ENCODE measurements at regions not wholly inside any gene's neighbourhood (a gene's known extent, or its start where the extent isn't known, plus 50 kb on each side); places are given as distances from the start of the nearest gene placed in this dataset.
A peak's percentile ranks its signal among the peaks of the same experiment; 100 is the strongest.

GRCh38 chrX:124223524-124223923 lies 108.9 kb upstream of the TEX13D start:
- no peaks in the 10 kb centered on the region for H3K27me3 ChIP-seq (ENCODE audit: insufficient read depth, low read length)
- H3K4me1 ChIP-seq (ENCODE audit: insufficient read depth, low read length), result peaks cover 23% of the 10 kb centered on the region
- H3K4me3 ChIP-seq (ENCODE audit: low read length), result peak overlapping the region; percentile 21
- peak overlapping the region; percentile 51 for H2AFZ ChIP-seq (ENCODE audit: low read depth, low read length)
- H3K9me3 ChIP-seq (ENCODE audit: low read length), result no peaks in the 10 kb centered on the region
- no peaks in the 10 kb centered on the region for H3K36me3 ChIP-seq (ENCODE audit: insufficient read depth, low read length)

GRCh38 chrX:124224528-124224927 lies 107.9 kb upstream of the TEX13D start:
- Histone ChIP-seq H3K4me3 (ENCODE audit: low read length) (no peak overlapping the region), H3K9me3 (ENCODE audit: low read length) (no peaks in the 10 kb centered on the region), H2AFZ (ENCODE audit: low read depth, low read length) (no peak overlapping the region), H3K36me3 (ENCODE audit: insufficient read depth, low read length) (no peaks in the 10 kb centered on the region), H3K4me1 (ENCODE audit: insufficient read depth, low read length) (peaks cover 14% of the 10 kb centered on the region), H3K27me3 (ENCODE audit: insufficient read depth, low read length) (no peaks in the 10 kb centered on the region)

- H3K9me3 ChIP-seq (ENCODE audit: low read length), result no peaks in the 10 kb centered on the region
- H3K4me3 ChIP-seq (ENCODE audit: low read length), result no peak overlapping the region
- no peak overlapping the region for H2AFZ ChIP-seq (ENCODE audit: low read depth, low read length)
- peaks cover 26% of the 10 kb centered on the region for H3K4me1 ChIP-seq (ENCODE audit: insufficient read depth, low read length)
- H3K36me3 ChIP-seq (ENCODE audit: insufficient read depth, low read length), result no peaks in the 10 kb centered on the region
- no peaks in the 10 kb centered on the region for H3K27me3 ChIP-seq (ENCODE audit: insufficient read depth, low read length)
These were observed 106.3 kb upstream of the TEX13D start for GRCh38 chrX:124226129-124226528.

GRCh38 chrX:124228849-124229248 lies 103.6 kb upstream of the TEX13D start:
- no peaks in the 10 kb centered on the region for H3K36me3 ChIP-seq (ENCODE audit: insufficient read depth, low read length)
- no peaks in the 10 kb centered on the region for H3K9me3 ChIP-seq (ENCODE audit: low read length)
- H3K4me1 ChIP-seq (ENCODE audit: insufficient read depth, low read length), result peaks cover 31% of the 10 kb centered on the region
- H3K27me3 ChIP-seq (ENCODE audit: insufficient read depth, low read length), result no peaks in the 10 kb centered on the region
- no peak overlapping the region for H2AFZ ChIP-seq (ENCODE audit: low read depth, low read length)
- H3K4me3 ChIP-seq (ENCODE audit: low read length), result no peak overlapping the region

GRCh38 chrX:124229374-124229773 lies 103.1 kb upstream of the TEX13D start:
- no peaks in the 10 kb centered on the region for H3K9me3 ChIP-seq (ENCODE audit: low read length)
- H2AFZ ChIP-seq (ENCODE audit: low read depth, low read length), result no peak overlapping the region
- peaks cover 29% of the 10 kb centered on the region for H3K4me1 ChIP-seq (ENCODE audit: insufficient read depth, low read length)
- H3K36me3 ChIP-seq (ENCODE audit: insufficient read depth, low read length), result no peaks in the 10 kb centered on the region
- H3K27me3 ChIP-seq (ENCODE audit: insufficient read depth, low read length), result no peaks in the 10 kb centered on the region
- H3K4me3 ChIP-seq (ENCODE audit: low read length), result no peak overlapping the region

GRCh38 chrX:124230655-124231450 lies 101.6 kb upstream of the TEX13D start:
- no peak overlapping the region for H2AFZ ChIP-seq (ENCODE audit: low read depth, low read length)
- peaks cover 29% of the 10 kb centered on the region for H3K4me1 ChIP-seq (ENCODE audit: insufficient read depth, low read length)
- H3K9me3 ChIP-seq (ENCODE audit: low read length), result no peaks in the 10 kb centered on the region
- no peaks in the 10 kb centered on the region for H3K27me3 ChIP-seq (ENCODE audit: insufficient read depth, low read length)
- no peaks in the 10 kb centered on the region for H3K36me3 ChIP-seq (ENCODE audit: insufficient read depth, low read length)
- H3K4me3 ChIP-seq (ENCODE audit: low read length), result no peak overlapping the region

- H3K4me1 ChIP-seq (ENCODE audit: insufficient read depth, low read length), result peaks cover 29% of the 10 kb centered on the region
- no peak overlapping the region for H2AFZ ChIP-seq (ENCODE audit: low read depth, low read length)
- no peaks in the 10 kb centered on the region for H3K36me3 ChIP-seq (ENCODE audit: insufficient read depth, low read length)
- H3K4me3 ChIP-seq (ENCODE audit: low read length), result no peak overlapping the region
- H3K27me3 ChIP-seq (ENCODE audit: insufficient read depth, low read length), result no peaks in the 10 kb centered on the region
- H3K9me3 ChIP-seq (ENCODE audit: low read length), result no peaks in the 10 kb centered on the region
These were observed 101.1 kb upstream of the TEX13D start for GRCh38 chrX:124231451-124231759.

GRCh38 chrX:124232523-124233201 lies 99.8 kb upstream of the TEX13D start:
- peaks cover 29% of the 10 kb centered on the region for H3K4me1 ChIP-seq (ENCODE audit: insufficient read depth, low read length)
- no peak overlapping the region for H2AFZ ChIP-seq (ENCODE audit: low read depth, low read length)
- no peak overlapping the region for H3K4me3 ChIP-seq (ENCODE audit: low read length)
- no peaks in the 10 kb centered on the region for H3K36me3 ChIP-seq (ENCODE audit: insufficient read depth, low read length)
- no peaks in the 10 kb centered on the region for H3K9me3 ChIP-seq (ENCODE audit: low read length)
- no peaks in the 10 kb centered on the region for H3K27me3 ChIP-seq (ENCODE audit: insufficient read depth, low read length)

GRCh38 chrX:124234348-124234747 lies 98.1 kb upstream of the TEX13D start:
- H3K4me1 ChIP-seq (ENCODE audit: insufficient read depth, low read length), result peaks cover 29% of the 10 kb centered on the region
- no peaks in the 10 kb centered on the region for H3K36me3 ChIP-seq (ENCODE audit: insufficient read depth, low read length)
- no peaks in the 10 kb centered on the region for H3K9me3 ChIP-seq (ENCODE audit: low read length)
- no peak overlapping the region for H2AFZ ChIP-seq (ENCODE audit: low read depth, low read length)
- no peak overlapping the region for H3K4me3 ChIP-seq (ENCODE audit: low read length)
- no peaks in the 10 kb centered on the region for H3K27me3 ChIP-seq (ENCODE audit: insufficient read depth, low read length)

GRCh38 chrX:124238268-124238667 lies 94.2 kb upstream of the TEX13D start:
- Histone ChIP-seq H2AFZ (ENCODE audit: low read depth, low read length) (no peak overlapping the region), H3K9me3 (ENCODE audit: low read length) (no peaks in the 10 kb centered on the region), H3K4me1 (ENCODE audit: insufficient read depth, low read length) (no peaks in the 10 kb centered on the region), H3K4me3 (ENCODE audit: low read length) (no peak overlapping the region), H3K36me3 (ENCODE audit: insufficient read depth, low read length) (no peaks in the 10 kb centered on the region), H3K27me3 (ENCODE audit: insufficient read depth, low read length) (no peaks in the 10 kb centered on the region)

GRCh38 chrX:124239324-124239723 lies 93.1 kb upstream of the TEX13D start:
- no peak overlapping the region for H3K4me3 ChIP-seq (ENCODE audit: low read length)
- no peaks in the 10 kb centered on the region for H3K36me3 ChIP-seq (ENCODE audit: insufficient read depth, low read length)
- H2AFZ ChIP-seq (ENCODE audit: low read depth, low read length), result no peak overlapping the region
- H3K9me3 ChIP-seq (ENCODE audit: low read length), result no peaks in the 10 kb centered on the region
- no peaks in the 10 kb centered on the region for H3K27me3 ChIP-seq (ENCODE audit: insufficient read depth, low read length)
- H3K4me1 ChIP-seq (ENCODE audit: insufficient read depth, low read length), result no peaks in the 10 kb centered on the region

GRCh38 chrX:124239911-124240310 lies 92.5 kb upstream of the TEX13D start:
- H2AFZ ChIP-seq (ENCODE audit: low read depth, low read length), result no peak overlapping the region
- H3K36me3 ChIP-seq (ENCODE audit: insufficient read depth, low read length), result no peaks in the 10 kb centered on the region
- no peaks in the 10 kb centered on the region for H3K27me3 ChIP-seq (ENCODE audit: insufficient read depth, low read length)
- no peaks in the 10 kb centered on the region for H3K4me1 ChIP-seq (ENCODE audit: insufficient read depth, low read length)
- no peaks in the 10 kb centered on the region for H3K9me3 ChIP-seq (ENCODE audit: low read length)
- H3K4me3 ChIP-seq (ENCODE audit: low read length), result no peak overlapping the region

- no peak overlapping the region for H3K4me3 ChIP-seq (ENCODE audit: low read length)
- no peaks in the 10 kb centered on the region for H3K36me3 ChIP-seq (ENCODE audit: insufficient read depth, low read length)
- no peaks in the 10 kb centered on the region for H3K9me3 ChIP-seq (ENCODE audit: low read length)
- H3K27me3 ChIP-seq (ENCODE audit: insufficient read depth, low read length), result no peaks in the 10 kb centered on the region
- H2AFZ ChIP-seq (ENCODE audit: low read depth, low read length), result no peak overlapping the region
- no peaks in the 10 kb centered on the region for H3K4me1 ChIP-seq (ENCODE audit: insufficient read depth, low read length)
These were observed 92.0 kb upstream of the TEX13D start for GRCh38 chrX:124240422-124240821.
